Fibroblast of lung (primary cell): ENCODE measurements at regions not wholly inside any gene's neighbourhood (a gene's known extent, or its start where the extent isn't known, plus 50 kb on each side); places are given as distances from the start of the nearest gene placed in this dataset.
A peak's percentile ranks its signal among the peaks of the same experiment; 100 is the strongest.

Source experiments
- CTCF ChIP-seq, 2 donors: IDR thresholded peaks in 1 of 2; conservative IDR thresholded peaks in 1 of 2; 1 replicate in 1 of 2; 2 replicates in 1 of 2; pipeline ENCODE4 v1.5.1; 2011 to 2012; ENCODE audit warnings: low read length in 2 of 2, control low read depth in 1 of 2, inconsistent platforms in 1 of 2, low read depth in 1 of 2, mild to moderate bottlenecking in 1 of 2
- EZH2 ChIP-seq: IDR thresholded peaks from 2 replicates; pipeline ENCODE4 v1.5.1; 2012; ENCODE audit warnings: low read length, control low read depth, mild to moderate bottlenecking; ENCODE audit errors: missing control alignments

GRCh38 chr2:53210538-53210937 lies 557.1 kb upstream of the CHAC2 start:
- TF ChIP-seq CTCF (conservative IDR thresholded peaks at IDR 0.05 in 1 of 2, IDR thresholded peaks at IDR 0.05 in 1 of 2; ENCODE audit: low read depth in 1 of 2, low read length in 2 of 2), result peak in 1 of 2 donors; percentile 29
- TF ChIP-seq EZH2, result no peak
